A673 (cell line): ENCODE measurements at regions not wholly inside any gene's neighbourhood (a gene's known extent, or its start where the extent isn't known, plus 50 kb on each side); places are given as distances from the start of the nearest gene placed in this dataset.

Experiments used
- CTCF ChIP-seq: fragments of 300-800, 200-600 bp; sonication (generic); conservative IDR thresholded peaks from 2 replicates; pipeline ENCODE4 v1.5.1; 2017; ENCODE audit warnings: low read depth, mild to moderate bottlenecking, antibody characterized with exemption, low read length, moderate library complexity, mixed read lengths
- EZH2 ChIP-seq: fragments of 200-600 bp; sonication (generic); IDR thresholded peaks from 2 replicates; pipeline ENCODE4 v1.6.1; 2017; ENCODE audit warnings: borderline replicate concordance, low read depth, mild to moderate bottlenecking, mixed read lengths, antibody characterized with exemption, low read length; ENCODE audit not compliant: poor library complexity, severe bottlenecking

DNA sequence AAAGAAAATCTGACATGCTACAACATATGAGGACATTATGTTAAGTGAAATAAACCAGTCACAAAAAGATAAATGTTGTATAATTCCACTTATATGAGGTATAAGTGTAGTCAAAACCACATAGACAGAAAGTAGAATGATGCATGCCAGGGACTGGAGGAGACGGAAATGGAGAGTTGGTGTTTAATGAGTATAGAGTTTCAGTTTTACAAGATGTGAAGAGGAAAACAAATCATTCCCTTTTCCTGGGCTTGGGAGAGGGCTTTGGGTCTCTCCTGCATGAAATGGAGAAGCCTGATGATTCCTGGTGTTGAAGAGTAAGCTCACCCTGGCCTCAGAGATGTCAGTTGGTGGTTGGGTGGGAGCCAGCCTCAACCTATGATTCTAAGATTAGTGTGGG is 158.4 kb upstream of the PLXNC1 start:
- no peak for TF ChIP-seq CTCF
- TF ChIP-seq EZH2: no peak
